Left kidney (tissue), 1 donor: ENCODE measurements at regions not wholly inside any gene's neighbourhood (a gene's known extent, or its start where the extent isn't known, plus 50 kb on each side); places are given as distances from the start of the nearest gene placed in this dataset.
"Not testable (repeated sequence)": the region's sequence is repeated elsewhere in the genome, so short reads cannot be mapped to it uniquely, and the experiment has no call there.

Source experiments
- DNase-seq: peaks from one replicate; pipeline ENCODE4 v3.0.0-alpha.2; 2013

DNA sequence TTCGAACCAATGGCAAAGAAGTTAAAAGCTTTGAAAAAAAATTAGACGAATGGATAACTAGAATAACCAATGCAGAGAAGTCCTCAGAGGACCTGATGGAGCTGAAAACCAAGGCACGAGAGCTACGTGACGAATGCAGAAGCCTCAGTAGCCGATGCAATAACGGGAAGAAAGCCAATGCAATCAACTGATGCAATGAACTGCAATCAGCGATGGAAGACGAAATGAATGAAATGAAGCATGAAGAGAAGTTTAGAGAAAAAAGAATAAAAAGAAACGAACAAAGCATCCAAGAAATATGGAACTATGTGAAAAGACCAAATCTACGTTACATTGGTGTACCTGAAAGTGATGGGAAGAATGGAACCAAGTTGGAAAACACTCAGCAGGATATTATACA, 52.6 kb upstream of the MRPS30 start:
- not testable (repeated sequence) for DNase-seq

- DNase-seq: no peak
Observed at GRCh38 chr5:44747396-44747795, 61.4 kb upstream of the MRPS30 start.

DNA sequence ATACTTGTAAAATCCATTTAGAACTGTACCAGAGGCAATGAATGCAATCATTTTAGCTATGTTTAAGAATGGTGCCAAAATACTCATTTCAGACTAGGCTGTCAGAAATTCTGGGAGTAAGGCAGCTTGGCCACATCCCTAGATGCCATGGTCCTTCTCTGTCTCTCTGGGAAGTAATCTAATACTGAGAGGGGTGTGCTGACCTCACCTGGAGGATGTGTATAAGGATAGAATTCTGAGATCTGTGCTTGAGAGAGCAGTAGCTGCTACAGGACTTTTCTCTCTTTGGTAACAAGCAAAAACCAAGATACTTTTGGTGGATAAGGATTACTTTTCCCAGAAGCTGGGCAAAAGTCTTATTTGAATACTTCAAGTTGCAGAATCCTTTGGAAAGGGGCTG, 68.1 kb upstream of the MRPS30 start:
- no peak for DNase-seq

DNA sequence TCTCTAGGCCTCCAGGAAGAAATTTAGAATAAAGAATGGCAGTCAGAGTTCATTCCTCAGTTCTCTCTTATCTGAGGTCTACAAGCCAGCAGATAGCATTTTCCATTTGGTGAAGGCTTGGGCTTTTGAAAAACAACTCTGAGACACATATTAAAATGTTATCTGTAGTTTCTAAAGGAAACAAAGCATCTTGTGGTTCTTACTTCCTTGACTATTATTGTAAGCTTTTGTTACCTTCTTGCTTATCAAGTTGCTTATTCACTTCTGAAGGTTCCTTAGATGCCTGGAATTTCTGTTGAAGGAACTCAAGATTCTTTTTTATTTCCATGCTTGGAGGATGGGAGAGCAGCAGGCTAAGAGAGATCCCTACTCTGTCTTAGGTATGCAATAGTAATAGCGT, 79.2 kb upstream of the MRPS30 start:
- DNase-seq: no peak

- DNase-seq: no peak
Observed at GRCh38 chr5:44727100-44727499, 81.6 kb upstream of the MRPS30 start.

- DNase-seq: no peak
Observed at GRCh38 chr5:44719856-44720255, 88.9 kb upstream of the MRPS30 start.

DNA sequence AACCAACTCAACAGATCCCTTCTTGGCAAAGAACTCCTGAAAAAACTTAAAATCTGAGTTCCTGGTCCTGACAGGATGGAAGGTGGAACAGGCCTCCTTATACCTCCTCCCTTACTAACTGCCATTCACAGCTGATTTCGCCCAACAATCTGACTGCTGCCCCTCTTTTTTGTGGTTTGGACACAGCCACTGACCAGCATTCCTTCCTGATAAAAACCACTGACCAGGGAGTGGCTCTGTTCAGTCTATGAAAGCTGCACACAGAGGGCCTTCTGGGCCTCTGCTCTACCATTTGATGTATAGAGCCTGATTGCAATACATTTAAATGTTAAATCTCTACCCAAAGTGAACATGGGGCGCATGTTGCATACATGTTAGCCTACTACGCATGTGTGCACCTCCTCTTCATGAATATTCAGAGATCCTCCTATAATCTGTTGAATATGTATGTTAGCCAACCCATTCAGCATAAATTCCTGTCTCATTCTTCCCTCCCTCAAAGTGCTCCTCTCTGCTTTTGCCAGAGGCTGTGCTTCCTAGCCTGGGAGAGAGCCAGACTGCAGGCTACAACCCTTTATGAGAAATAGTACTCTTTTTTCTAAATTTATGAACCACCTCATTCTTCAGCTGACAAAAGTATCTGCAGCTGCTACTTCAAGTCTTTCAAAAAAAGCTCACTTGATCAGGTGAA, 93.7 kb upstream of the MRPS30 start:
- DNase-seq: no peak

DNA sequence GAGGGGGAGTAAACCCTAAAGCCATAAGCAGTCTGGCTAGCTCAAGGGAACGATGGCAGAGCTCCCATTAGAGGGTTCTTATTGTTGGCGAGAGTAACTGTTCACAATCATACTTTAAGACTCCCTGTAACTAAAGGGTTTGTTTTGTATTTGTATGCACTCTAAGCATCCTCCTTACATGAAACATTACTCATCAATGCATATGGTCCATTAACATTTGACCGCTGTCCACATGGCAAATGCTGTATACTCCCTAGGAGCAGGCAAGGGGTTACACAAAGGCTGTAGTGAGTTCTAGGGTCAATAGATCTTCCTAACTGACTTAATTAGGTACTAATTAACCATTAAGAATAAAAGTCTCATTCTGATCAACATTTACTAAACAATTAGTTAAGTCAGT, 95.3 kb upstream of the MRPS30 start:
- DNase-seq: no peak

DNA sequence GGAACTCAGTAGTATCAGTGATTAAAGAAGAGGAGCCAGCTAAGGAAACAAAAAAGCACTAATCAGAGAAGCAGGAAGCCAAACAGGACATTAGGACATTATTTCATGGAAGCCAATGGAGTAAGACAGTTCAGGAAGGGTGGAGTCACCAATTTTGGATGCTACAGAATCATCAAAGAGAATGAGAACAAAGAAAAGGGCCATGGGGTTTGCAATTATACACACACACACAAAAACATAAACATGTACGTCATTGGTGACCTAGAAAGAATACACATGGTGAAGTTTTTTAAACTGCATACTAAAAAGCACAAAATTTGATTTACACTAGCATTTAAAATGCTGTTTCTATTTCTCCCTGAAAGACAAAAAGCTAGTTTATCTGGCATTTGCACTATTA, 96.8 kb upstream of the MRPS30 start:
- DNase-seq: no peak

GRCh38 chr5:44708602-44709001, 100.1 kb upstream of the MRPS30 start:
- DNase-seq: no peak

GRCh38 chr5:44707721-44708120, 101.0 kb upstream of the MRPS30 start:
- no peak for DNase-seq

DNA sequence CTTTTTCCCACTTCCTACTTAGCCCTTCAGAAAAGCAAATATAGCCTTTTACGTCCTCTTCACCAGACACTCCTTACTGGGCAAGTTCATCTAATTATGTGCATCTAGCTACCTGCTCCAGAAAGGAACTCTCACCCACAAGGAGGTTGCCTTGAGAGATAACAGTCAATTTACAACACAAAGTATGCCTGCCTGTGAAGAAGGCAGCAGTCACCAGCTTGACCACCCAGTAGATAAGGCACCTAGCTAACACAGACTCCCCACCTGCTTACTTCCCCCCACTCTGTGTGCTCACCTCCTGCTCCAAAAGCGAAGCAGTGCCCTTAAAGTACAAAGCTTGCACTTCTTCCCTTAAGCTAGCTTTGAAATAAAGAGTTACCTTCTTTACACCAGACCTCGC, 111.7 kb upstream of the MRPS30 start:
- DNase-seq: no peak

DNA sequence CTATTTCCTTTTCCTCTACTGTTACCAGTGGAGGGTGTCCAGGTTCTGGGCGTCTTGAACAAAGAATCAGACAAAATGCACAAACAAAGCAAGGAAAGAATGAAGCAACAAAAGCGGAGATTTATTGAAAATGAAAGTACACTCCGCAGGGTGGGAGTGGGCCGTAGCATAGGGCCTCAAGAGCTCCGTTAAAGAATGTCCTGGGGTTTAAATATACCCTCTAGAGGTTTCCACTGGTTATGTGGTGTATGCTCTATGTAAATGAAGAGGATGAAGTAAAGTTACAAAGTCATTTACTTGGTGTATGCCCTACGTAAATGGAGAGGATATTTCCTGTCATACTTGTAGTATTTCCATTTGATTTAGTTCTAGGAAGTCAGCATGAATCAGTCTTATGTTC, 113.5 kb upstream of the MRPS30 start:
- DNase-seq: no peak

DNA sequence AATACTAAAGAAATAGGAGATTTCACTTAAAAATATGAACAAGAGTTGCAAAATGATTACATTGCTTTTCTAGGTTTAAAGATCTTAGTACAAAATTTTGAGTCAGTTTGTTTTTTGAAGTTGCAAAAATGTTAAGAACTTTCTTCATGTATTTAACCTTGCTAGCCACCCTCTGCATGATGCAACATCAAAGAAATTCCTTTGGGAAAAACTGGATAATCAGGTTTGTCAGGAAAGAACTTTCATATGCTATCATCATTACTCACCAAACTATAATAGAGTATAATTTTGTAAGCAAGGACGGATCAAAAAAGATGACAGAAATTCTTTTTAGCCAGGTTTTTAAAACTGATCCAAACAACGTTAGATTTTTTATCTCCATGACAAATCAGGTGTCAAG, 116.9 kb upstream of the MRPS30 start:
- DNase-seq: no peak

DNA sequence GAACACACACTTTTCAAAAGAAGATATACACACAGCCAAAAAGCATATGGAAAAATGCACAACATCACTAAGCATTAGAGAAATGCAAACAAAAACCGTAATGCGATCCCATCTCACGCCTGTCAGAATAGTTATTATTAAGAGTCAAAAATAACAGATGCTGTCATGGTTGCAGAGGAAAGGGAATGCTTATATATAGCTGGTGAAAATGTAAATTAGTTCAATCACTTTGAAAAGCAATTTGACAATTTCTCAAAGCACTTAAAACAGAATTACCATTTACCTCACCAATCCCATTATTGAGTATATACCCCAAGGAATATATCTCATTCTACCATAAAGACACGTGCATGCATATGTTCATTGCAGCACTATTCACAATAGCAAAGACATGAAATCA, 126.8 kb upstream of the MRPS30 start:
- DNase-seq: no peak

DNA sequence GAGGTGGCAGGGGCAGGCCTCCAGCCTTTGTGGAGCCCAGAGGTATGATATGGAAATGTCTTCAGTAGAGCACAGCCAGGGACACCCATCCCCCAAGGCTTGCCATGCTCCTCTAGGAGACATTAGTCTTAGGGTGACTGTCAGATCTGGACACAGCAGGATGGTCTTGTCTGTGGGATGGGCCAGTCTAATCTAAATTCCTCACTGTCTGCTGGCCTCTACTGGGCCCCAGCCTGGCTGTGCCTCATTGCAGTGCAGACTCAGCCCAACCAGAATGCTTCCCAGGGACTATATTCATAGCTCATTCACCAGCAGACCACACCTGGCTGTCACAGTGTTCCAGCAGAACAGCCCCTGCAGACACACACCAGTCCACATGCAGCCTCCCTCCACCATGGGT, 129.5 kb upstream of the MRPS30 start:
- no peak for DNase-seq

- no peak for DNase-seq
Observed at GRCh38 chr5:44675296-44675695, 133.5 kb upstream of the MRPS30 start.

- DNase-seq: no peak
Observed at GRCh38 chr5:44674461-44674860, 134.3 kb upstream of the MRPS30 start.

DNA sequence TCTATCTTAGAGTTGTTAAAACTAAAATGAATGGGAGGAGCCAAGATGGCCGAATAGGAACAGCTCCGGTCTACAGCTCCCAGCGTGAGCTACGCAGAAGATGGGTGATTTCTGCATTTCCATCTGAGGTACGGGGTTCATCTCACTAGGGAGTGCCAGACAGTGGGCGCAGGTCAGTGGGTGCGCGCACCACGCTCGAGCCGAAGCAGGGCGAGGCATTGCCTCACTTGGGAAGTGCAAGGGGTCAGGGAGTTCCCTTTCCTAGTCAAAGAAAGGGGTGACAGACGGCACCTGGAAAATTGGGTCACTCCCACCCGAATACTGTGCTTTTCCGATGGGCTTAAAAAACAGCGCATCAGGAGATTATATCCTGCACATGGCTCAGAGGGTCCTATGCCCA, 140.3 kb upstream of the MRPS30 start:
- not testable (repeated sequence) for DNase-seq

GRCh38 chr5:44665101-44665701, 143.5 kb upstream of the MRPS30 start:
- no peak for DNase-seq

GRCh38 chr5:44664711-44665100, 144.0 kb upstream of the MRPS30 start:
- no peak for DNase-seq

GRCh38 chr5:44663991-44664710, 144.6 kb upstream of the MRPS30 start:
- no peak for DNase-seq

- no peak for DNase-seq
Observed at GRCh38 chr5:44661851-44662250, 146.9 kb upstream of the MRPS30 start.

GRCh38 chr5:44660251-44660650, 148.5 kb upstream of the MRPS30 start:
- DNase-seq: no peak
